ENCODE measurements at regions not wholly inside any gene's neighbourhood (a gene's known extent, or its start where the extent isn't known, plus 50 kb on each side); places are given as distances from the start of the nearest gene placed in this dataset.
"Not testable (repeated sequence)": the region's sequence is repeated elsewhere in the genome, so short reads cannot be mapped to it uniquely, and the experiment has no call there.

GRCh38 chr9:30582240-30582639, 1802.2 kb upstream of the ACO1 start:
- no peak for DNase-seq
- Mint-ChIP-seq H3K36me3 (no peaks in the 10 kb centered on the region), H3K4me1 (no peaks in the 10 kb centered on the region), H3K4me3 (no peak overlapping the region), H3K9me3 (no peaks in the 10 kb centered on the region), H3K27me3 (no peaks in the 10 kb centered on the region), H3K27ac (no peak overlapping the region)
- CTCF ChIA-PET = no interaction called here

GRCh38 chr9:30584559-30584958, 1799.9 kb upstream of the ACO1 start:
- H3K4me1 Mint-ChIP-seq = no peaks in the 10 kb centered on the region
- H3K36me3 Mint-ChIP-seq = no peaks in the 10 kb centered on the region
- CTCF ChIA-PET = no interaction called here
- no peaks in the 10 kb centered on the region for H3K27me3 Mint-ChIP-seq
- no peak for DNase-seq
- H3K9me3 Mint-ChIP-seq = no peaks in the 10 kb centered on the region
- no peak overlapping the region for H3K4me3 Mint-ChIP-seq
- H3K27ac Mint-ChIP-seq = no peak overlapping the region

- DNase-seq = no peak
- no peaks in the 10 kb centered on the region for H3K27me3 Mint-ChIP-seq
- no peaks in the 10 kb centered on the region for H3K36me3 Mint-ChIP-seq
- no peak overlapping the region for H3K4me3 Mint-ChIP-seq
- H3K27ac Mint-ChIP-seq = no peak overlapping the region
- H3K4me1 Mint-ChIP-seq = no peaks in the 10 kb centered on the region
- H3K9me3 Mint-ChIP-seq = no peaks in the 10 kb centered on the region
- CTCF ChIA-PET = no interaction called here
Measured at GRCh38 chr9:30591461-30591860, 1793.0 kb upstream of the ACO1 start.

- CTCF ChIA-PET = no interaction called here
- Mint-ChIP-seq H3K4me3 (no peak overlapping the region), H3K4me1 (no peaks in the 10 kb centered on the region), H3K27ac (no peak overlapping the region), H3K9me3 (peaks cover 2% of the 10 kb centered on the region), H3K27me3 (no peaks in the 10 kb centered on the region), H3K36me3 (no peaks in the 10 kb centered on the region)
- no peak for DNase-seq
Measured at GRCh38 chr9:30597608-30598007, 1786.8 kb upstream of the ACO1 start.

GRCh38 chr9:30605936-30606335, 1778.5 kb upstream of the ACO1 start:
- H3K36me3 Mint-ChIP-seq = no peaks in the 10 kb centered on the region
- DNase-seq = no peak
- H3K27ac Mint-ChIP-seq = no peak overlapping the region
- H3K9me3 Mint-ChIP-seq = no peaks in the 10 kb centered on the region
- no peaks in the 10 kb centered on the region for H3K27me3 Mint-ChIP-seq
- no peaks in the 10 kb centered on the region for H3K4me1 Mint-ChIP-seq
- H3K4me3 Mint-ChIP-seq = no peak overlapping the region
- CTCF ChIA-PET = no interaction called here

GRCh38 chr9:30609713-30610112, 1774.7 kb upstream of the ACO1 start:
- no peaks in the 10 kb centered on the region for H3K4me1 Mint-ChIP-seq
- no peaks in the 10 kb centered on the region for H3K9me3 Mint-ChIP-seq
- no peaks in the 10 kb centered on the region for H3K36me3 Mint-ChIP-seq
- CTCF ChIA-PET = no interaction called here
- no peak overlapping the region for H3K27ac Mint-ChIP-seq
- DNase-seq = no peak
- H3K27me3 Mint-ChIP-seq = no peaks in the 10 kb centered on the region
- H3K4me3 Mint-ChIP-seq = no peak overlapping the region

- CTCF ChIA-PET, H3K9me3 Mint-ChIP-seq, H3K4me3 Mint-ChIP-seq, H3K27me3 Mint-ChIP-seq, H3K4me1 Mint-ChIP-seq, DNase-seq, H3K36me3 Mint-ChIP-seq, H3K27ac Mint-ChIP-seq: not testable (repeated sequence)
Measured at GRCh38 chr9:30616782-30617181, 1767.7 kb upstream of the ACO1 start.

- CTCF ChIA-PET = no interaction called here
- Mint-ChIP-seq H3K27ac (no peak overlapping the region), H3K4me3 (no peak overlapping the region), H3K4me1 (no peaks in the 10 kb centered on the region), H3K9me3 (no peaks in the 10 kb centered on the region), H3K27me3 (no peaks in the 10 kb centered on the region), H3K36me3 (no peaks in the 10 kb centered on the region)
- no peak for DNase-seq
Measured at GRCh38 chr9:30622561-30622960, 1761.9 kb upstream of the ACO1 start.

- Mint-ChIP-seq H3K27me3 (no peaks in the 10 kb centered on the region), H3K27ac (no peak overlapping the region), H3K9me3 (no peaks in the 10 kb centered on the region), H3K4me3 (no peak overlapping the region), H3K4me1 (no peaks in the 10 kb centered on the region), H3K36me3 (no peaks in the 10 kb centered on the region)
- DNase-seq = no peak
- CTCF ChIA-PET = no interaction called here
Measured at GRCh38 chr9:30628915-30629567, 1755.4 kb upstream of the ACO1 start.

GRCh38 chr9:30630459-30630858, 1754.0 kb upstream of the ACO1 start:
- DNase-seq = no peak
- H3K36me3 Mint-ChIP-seq = no peaks in the 10 kb centered on the region
- H3K4me1 Mint-ChIP-seq = no peaks in the 10 kb centered on the region
- no peak overlapping the region for H3K4me3 Mint-ChIP-seq
- CTCF ChIA-PET = no interaction called here
- H3K27ac Mint-ChIP-seq = no peak overlapping the region
- no peaks in the 10 kb centered on the region for H3K9me3 Mint-ChIP-seq
- H3K27me3 Mint-ChIP-seq = no peaks in the 10 kb centered on the region

- H3K36me3 Mint-ChIP-seq, H3K4me3 Mint-ChIP-seq, H3K4me1 Mint-ChIP-seq, H3K9me3 Mint-ChIP-seq, H3K27me3 Mint-ChIP-seq, DNase-seq, CTCF ChIA-PET, H3K27ac Mint-ChIP-seq: not testable (repeated sequence)
Measured at GRCh38 chr9:30646639-30647038, 1737.8 kb upstream of the ACO1 start.

GRCh38 chr9:30661925-30662324, 1722.5 kb upstream of the ACO1 start:
- no peak overlapping the region for H3K27ac Mint-ChIP-seq
- H3K9me3 Mint-ChIP-seq = no peaks in the 10 kb centered on the region
- H3K4me1 Mint-ChIP-seq = no peaks in the 10 kb centered on the region
- H3K36me3 Mint-ChIP-seq = no peaks in the 10 kb centered on the region
- no peaks in the 10 kb centered on the region for H3K27me3 Mint-ChIP-seq
- CTCF ChIA-PET = interaction anchor here (0.6 kb wide), 1 partner anchor 95 kb away, joined by 3 read pairs; no protein-coding TSS in a partner anchor
- no peak overlapping the region for H3K4me3 Mint-ChIP-seq
- DNase-seq = no peak

GRCh38 chr9:30670805-30671562, 1713.5 kb upstream of the ACO1 start:
- Mint-ChIP-seq H3K36me3 (no peaks in the 10 kb centered on the region), H3K9me3 (no peaks in the 10 kb centered on the region), H3K4me3 (no peak overlapping the region), H3K27ac (no peak overlapping the region), H3K27me3 (no peaks in the 10 kb centered on the region), H3K4me1 (no peaks in the 10 kb centered on the region)
- no peak for DNase-seq
- CTCF ChIA-PET = no interaction called here

- no peak overlapping the region for H3K27ac Mint-ChIP-seq
- CTCF ChIA-PET = no interaction called here
- no peaks in the 10 kb centered on the region for H3K27me3 Mint-ChIP-seq
- no peak for DNase-seq
- H3K4me1 Mint-ChIP-seq = no peaks in the 10 kb centered on the region
- H3K4me3 Mint-ChIP-seq = no peak overlapping the region
- H3K36me3 Mint-ChIP-seq = no peaks in the 10 kb centered on the region
- no peaks in the 10 kb centered on the region for H3K9me3 Mint-ChIP-seq
Measured at GRCh38 chr9:30673132-30673531, 1711.3 kb upstream of the ACO1 start.

GRCh38 chr9:30676651-30677050, 1707.8 kb upstream of the ACO1 start:
- H3K9me3 Mint-ChIP-seq = no peaks in the 10 kb centered on the region
- DNase-seq = no peak
- H3K36me3 Mint-ChIP-seq = no peaks in the 10 kb centered on the region
- CTCF ChIA-PET = no interaction called here
- H3K27ac Mint-ChIP-seq = no peak overlapping the region
- H3K4me3 Mint-ChIP-seq = no peak overlapping the region
- no peaks in the 10 kb centered on the region for H3K27me3 Mint-ChIP-seq
- H3K4me1 Mint-ChIP-seq = no peaks in the 10 kb centered on the region

Measured in activated naive CD4-positive, alpha-beta T cell treated with anti-CD3 and anti-CD28 coated beads, Interleukin-2, amount 10 ng/mL, durations not matched to agents 7 days and 5 days (primary cell).